Myocyte (in vitro differentiated cells): ENCODE measurements at regions not wholly inside any gene's neighbourhood (a gene's known extent, or its start where the extent isn't known, plus 50 kb on each side); places are given as distances from the start of the nearest gene placed in this dataset.
"Not testable (repeated sequence)": the region's sequence is repeated elsewhere in the genome, so short reads cannot be mapped to it uniquely, and the experiment has no call there.

Experiments used
- DNase-seq: peaks from one replicate; pipeline ENCODE4 v3.0.0-alpha.2; 2012; ENCODE audit warnings: low read depth

DNA sequence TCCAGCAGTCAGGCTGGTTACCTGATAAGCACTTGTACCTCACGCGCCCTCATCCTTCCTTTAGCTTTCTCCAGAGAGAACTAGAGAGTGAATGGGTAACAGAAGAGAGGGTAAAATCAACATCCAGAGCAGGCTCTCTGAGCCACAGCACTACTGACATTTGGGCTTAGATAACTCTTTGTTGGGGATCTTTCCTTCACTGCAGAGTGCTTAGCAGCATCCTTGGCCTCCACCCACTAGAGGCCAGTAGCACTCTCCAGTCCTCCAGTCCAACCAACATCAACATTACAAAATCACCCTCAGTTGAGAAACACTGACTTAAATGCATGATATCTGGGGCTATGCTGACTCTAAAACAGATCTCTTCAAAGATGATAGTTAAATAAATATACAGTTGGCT, 220.7 kb downstream of the TACR3 start:
- no peak for DNase-seq

GRCh38 chr4:103498161-103499070, 221.4 kb downstream of the TACR3 start:
- peak; percentile 10 for DNase-seq

- no peak for DNase-seq
Measured at GRCh38 chr4:103497692-103498091, 222.1 kb downstream of the TACR3 start.

DNA sequence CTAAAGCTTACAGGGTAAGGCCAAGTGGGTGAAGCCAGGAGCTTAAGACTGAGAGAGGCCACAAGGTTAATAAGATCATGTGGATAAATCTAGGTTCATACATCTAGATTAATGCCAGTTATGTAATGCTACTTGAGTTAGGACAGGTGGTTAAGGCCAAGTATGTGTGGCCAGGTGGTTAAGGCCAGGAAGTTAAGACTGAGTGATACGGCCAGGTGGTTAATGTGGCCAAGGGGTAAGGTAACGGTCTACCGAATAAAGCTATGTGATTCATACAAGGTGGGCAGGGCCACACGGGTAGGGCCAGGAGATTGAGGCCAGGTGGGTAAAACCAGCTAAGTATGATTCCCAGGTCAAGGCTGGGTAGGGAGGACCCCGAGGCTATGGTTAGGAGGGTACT, 223.0 kb downstream of the TACR3 start:
- no peak for DNase-seq

- no peak for DNase-seq
Measured at GRCh38 chr4:103493450-103494159, 226.2 kb downstream of the TACR3 start.

- not testable (repeated sequence) for DNase-seq
Measured at GRCh38 chr4:103485296-103485695, 234.5 kb downstream of the TACR3 start.

- no peak for DNase-seq
Measured at GRCh38 chr4:103484521-103484920, 235.3 kb downstream of the TACR3 start.

GRCh38 chr4:103482893-103483292, 236.9 kb downstream of the TACR3 start:
- no peak for DNase-seq

DNA sequence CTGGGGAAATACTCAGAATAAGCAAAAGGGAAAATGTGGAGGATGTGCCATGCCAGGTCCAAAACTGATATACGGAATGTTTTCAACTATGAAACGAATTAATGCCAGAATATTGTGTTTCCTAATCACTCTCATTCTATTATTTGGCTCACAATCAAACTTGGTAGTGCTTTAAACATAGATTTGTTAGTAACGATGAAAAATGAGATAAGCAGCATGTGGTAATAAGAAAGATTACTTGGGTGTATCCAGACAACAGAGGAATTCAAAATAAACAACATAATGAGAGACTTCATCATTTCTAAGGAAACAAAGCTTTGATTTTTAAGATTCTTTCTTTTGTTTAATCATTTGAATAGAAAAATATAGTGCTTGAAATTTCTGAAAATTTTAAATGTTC, 237.3 kb downstream of the TACR3 start:
- DNase-seq: no peak

DNA sequence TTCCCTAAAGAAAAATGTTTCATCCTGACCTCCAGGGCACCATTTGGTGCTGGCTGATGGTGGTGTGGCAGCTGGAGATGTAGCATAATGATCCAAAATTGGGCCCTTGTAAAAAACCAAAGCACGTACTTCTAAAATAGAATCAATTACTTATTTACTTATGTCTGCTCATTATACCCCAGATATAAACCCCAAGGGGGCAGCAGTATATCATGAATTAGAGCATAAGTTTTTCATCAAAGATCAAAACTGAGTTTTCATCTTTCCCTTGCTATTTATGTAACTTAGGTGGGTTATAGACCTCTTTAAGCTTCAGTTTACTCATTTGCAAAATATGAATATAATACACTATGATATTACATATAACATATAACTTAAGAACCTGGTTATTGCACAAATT, 241.1 kb downstream of the TACR3 start:
- DNase-seq: no peak

GRCh38 chr4:103478210-103478609, 241.6 kb downstream of the TACR3 start:
- no peak for DNase-seq

DNA sequence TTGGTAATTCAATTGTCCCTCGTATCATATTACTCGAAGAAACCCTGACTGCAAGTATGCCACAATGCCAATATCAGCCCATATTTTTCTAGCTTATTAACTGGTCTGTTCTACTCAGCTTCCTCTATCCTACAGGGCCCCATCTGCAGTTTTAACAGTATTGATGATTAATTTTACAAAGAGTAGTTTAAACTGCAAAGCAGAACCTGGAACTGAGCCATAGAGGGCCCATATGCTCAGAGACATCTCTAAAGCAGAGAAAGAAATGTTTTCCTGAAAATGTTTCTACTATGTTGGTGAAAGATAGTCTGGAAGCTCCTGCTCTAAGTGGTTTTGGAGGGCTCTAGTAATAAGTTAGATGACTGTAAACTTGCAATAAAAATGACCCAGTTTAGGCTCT, 259.4 kb upstream of the CENPE start:
- no peak for DNase-seq

- DNase-seq: no peak
Measured at GRCh38 chr4:103451341-103451740, 253.2 kb upstream of the CENPE start.

GRCh38 chr4:103450693-103451092, 252.6 kb upstream of the CENPE start:
- no peak for DNase-seq

- no peak for DNase-seq
Measured at GRCh38 chr4:103449296-103450023, 251.3 kb upstream of the CENPE start.

DNA sequence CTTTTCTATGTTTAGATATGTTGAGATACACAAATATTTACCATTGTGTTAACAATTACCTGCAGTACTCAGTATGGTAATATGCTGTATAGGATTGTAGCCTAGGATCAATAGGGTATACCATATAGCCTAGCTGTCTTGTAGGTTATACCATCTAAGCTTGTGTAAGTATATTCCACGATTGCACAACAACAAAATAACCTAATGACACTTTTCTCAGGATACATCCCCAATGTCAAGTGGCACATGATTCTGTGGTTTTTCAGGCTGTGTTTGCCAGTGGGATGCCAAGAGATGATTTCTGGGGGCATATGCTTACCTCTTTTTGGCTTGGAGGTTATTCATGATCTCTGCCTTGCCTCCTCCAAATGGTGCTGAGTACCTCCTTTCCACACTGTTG, 247.2 kb upstream of the CENPE start:
- DNase-seq: no peak

- peak; percentile 8 for DNase-seq
Measured at GRCh38 chr4:103443324-103443723, 245.2 kb upstream of the CENPE start.

DNA sequence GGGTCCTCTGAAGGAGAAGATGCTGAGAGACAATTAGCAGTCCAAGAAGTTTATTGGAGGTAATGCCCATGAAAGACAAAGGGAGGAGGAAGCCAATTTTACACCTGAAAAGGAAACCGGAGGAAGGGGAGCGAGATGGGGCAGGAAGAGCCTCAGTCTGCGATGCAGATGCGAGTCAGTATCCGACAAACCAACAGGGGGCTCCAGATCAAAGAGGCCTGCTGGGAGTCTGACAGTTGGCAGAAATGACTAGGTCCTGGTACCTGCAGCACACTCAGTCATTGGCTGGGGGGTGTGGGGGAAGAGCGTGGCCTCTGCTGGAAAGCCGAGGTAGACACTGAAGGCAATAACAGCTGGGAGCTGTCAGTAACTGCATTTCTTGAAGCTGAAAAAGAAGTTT, 231.1 kb upstream of the CENPE start:
- DNase-seq: no peak

DNA sequence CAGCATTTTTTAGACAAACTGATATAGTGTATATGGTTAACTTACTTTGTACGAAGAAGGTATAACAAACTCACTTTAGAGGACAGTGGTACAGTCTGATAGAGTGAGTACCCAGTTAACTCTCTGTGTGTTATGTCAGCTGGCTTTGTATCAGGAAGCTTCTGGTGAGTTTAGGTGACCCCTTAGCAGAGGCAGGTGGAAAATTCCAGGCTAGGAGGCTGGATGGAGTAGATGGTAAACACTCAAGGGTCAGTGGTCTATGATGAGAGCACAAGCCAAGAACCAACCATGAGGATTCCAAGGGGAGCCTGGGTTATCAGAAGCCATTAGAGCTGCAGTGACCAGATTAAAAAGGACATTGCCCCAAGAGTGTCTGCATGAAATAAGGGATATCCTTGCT, 227.3 kb upstream of the CENPE start:
- DNase-seq: no peak

- no peak for DNase-seq
Measured at GRCh38 chr4:103424853-103425252, 226.7 kb upstream of the CENPE start.

GRCh38 chr4:103423261-103423660, 225.1 kb upstream of the CENPE start:
- no peak for DNase-seq
